PC-9 (cell line): ENCODE measurements at regions not wholly inside any gene's neighbourhood (a gene's known extent, or its start where the extent isn't known, plus 50 kb on each side); places are given as distances from the start of the nearest gene placed in this dataset.

Experiments used
- CTCF ChIP-seq: fragments of 200-600 bp; sonication (generic); conservative IDR thresholded peaks from 2 replicates; pipeline ENCODE4 v1.6.1; 2017; ENCODE audit warnings: mixed run types, antibody characterized with exemption, mild to moderate bottlenecking, moderate library complexity
- EZH2 ChIP-seq: fragments of 200-600 bp; sonication (generic); IDR thresholded peaks from 2 replicates; pipeline ENCODE4 v1.8.0; 2017; ENCODE audit warnings: antibody characterized with exemption, low read depth

- TF ChIP-seq CTCF, result no peak
- no peak for TF ChIP-seq EZH2
Measured at GRCh38 chr10:31642281-31642680, 286.4 kb downstream of the ARHGAP12 start.
